Stomach (tissue), 4 donors: ENCODE measurements at regions not wholly inside any gene's neighbourhood (a gene's known extent, or its start where the extent isn't known, plus 50 kb on each side); places are given as distances from the start of the nearest gene placed in this dataset.

Experiments used
- CTCF ChIP-seq, 7 experiments: fragments of 450-650 bp in 4 of 7; fragments of 200-600 bp in 3 of 7; sonication (generic) in 3 of 7; IDR thresholded peaks; one replicate each; pipeline ENCODE4 v1.5.1; 2016 to 2019; ENCODE audit warnings: antibody characterized with exemption in 7 of 7, control low read depth in 2 of 7, mild to moderate bottlenecking in 1 of 7
- EP300 ChIP-seq: sonication (generic); formaldehyde crosslinking; IDR thresholded peaks from one replicate; pipeline ENCODE4 v1.6.1; 2017; ENCODE audit warnings: antibody characterized with exemption

- no peak for TF ChIP-seq CTCF (IDR thresholded peaks at IDR 0.05)
- TF ChIP-seq EP300, result no peak
Observed at GRCh38 chr6:153401751-153402150, 270.7 kb upstream of the RGS17 start.
